IMR-90 (cell line): ENCODE measurements at regions not wholly inside any gene's neighbourhood (a gene's known extent, or its start where the extent isn't known, plus 50 kb on each side); places are given as distances from the start of the nearest gene placed in this dataset.

ENCODE experiments used
- ATAC-seq: fragments of 200-7000 bp; cut with Tn5 transposase; 2 replicates; pipeline ENCODE4 v1.9.1; 2020; ENCODE audit warnings: low read depth, mild to moderate bottlenecking, moderate library complexity
- BruUV-seq: library from RNA; stranded (reverse); fragments of 400-500 nt; replicated peaks from 2 replicates; lab custom pipeline; 2021; lab: Mats Ljungman, UMichigan
- CTCF ChIA-PET: fragments of 300-600 bp; formaldehyde crosslinking; extraction: SDS; loops from one replicate; lab custom pipeline; 2021; ENCODE audit warnings: antibody characterized with exemption; lab: Yijun Ruan, JAX
- POLR2A ChIA-PET: fragments of 300-600 bp; sonication (Branson Sonifier 250); formaldehyde crosslinking; loops from one replicate; lab custom pipeline; 2022; ENCODE audit warnings: antibody characterized with exemption; ENCODE audit not compliant: unreplicated experiment; lab: Charles Lee
- DNase-seq: peaks from one replicate; pipeline ENCODE4 v3.0.0; 2013
- H2AFZ ChIP-seq: replicated peaks from 2 replicates; pipeline ENCODE3; 2013; ENCODE audit warnings: low read length, mild to moderate bottlenecking; ENCODE audit not compliant: poor library complexity
- H2AK5ac ChIP-seq: 2 replicates; pipeline ENCODE4 v1.6.1; 2013; ENCODE audit warnings: low read depth, low read length, inconsistent platforms
- H2AK9ac ChIP-seq: replicated peaks from 2 replicates; pipeline ENCODE3; 2013; ENCODE audit warnings: mild to moderate bottlenecking, low read depth, low read length, moderate library complexity; ENCODE audit not compliant: poor library complexity
- H2BK120ac ChIP-seq: 2 replicates; pipeline ENCODE4 v1.6.1; 2013; ENCODE audit warnings: low read depth, low read length, inconsistent platforms
- H2BK15ac ChIP-seq: 3 replicates; pipeline ENCODE4 v1.6.1; 2013; ENCODE audit warnings: low read depth, low read length, inconsistent platforms
- H2BK20ac ChIP-seq: 2 replicates; pipeline ENCODE4 v1.6.1; 2013; ENCODE audit warnings: low read depth, mild to moderate bottlenecking, inconsistent platforms, low read length, moderate library complexity
- H2BK5ac ChIP-seq: 2 replicates; pipeline ENCODE4 v1.6.1; 2013; ENCODE audit warnings: mild to moderate bottlenecking, low read depth, low read length, inconsistent platforms; ENCODE audit not compliant: poor library complexity, severe bottlenecking
- H3K14ac ChIP-seq: replicated peaks from 2 replicates; pipeline ENCODE4 v1.6.1; 2013; ENCODE audit warnings: low read depth, low read length, inconsistent platforms
- H3K18ac ChIP-seq: 2 replicates; pipeline ENCODE4 v1.6.1; 2013; ENCODE audit warnings: low read depth, low read length, control low read depth
- H3K23ac ChIP-seq: 2 replicates; pipeline ENCODE4 v1.6.1; 2013; ENCODE audit warnings: low read depth, low read length, inconsistent platforms
- H3K27ac ChIP-seq: 2 replicates; pipeline ENCODE4 v1.5.1; 2013; ENCODE audit warnings: mild to moderate bottlenecking, control low read depth, low read length; ENCODE audit not compliant: insufficient read depth
- H3K27me3 ChIP-seq: 2 replicates; pipeline ENCODE4 v1.6.1; 2013; ENCODE audit warnings: low read length; ENCODE audit not compliant: control insufficient read depth, insufficient read depth
- H3K36me3 ChIP-seq: 2 replicates; pipeline ENCODE4 v1.6.1; 2013; ENCODE audit warnings: low read length, mixed read lengths; ENCODE audit not compliant: control insufficient read depth, insufficient read depth
- H3K4ac ChIP-seq: 2 replicates; pipeline ENCODE4 v1.6.1; 2013; ENCODE audit warnings: low read depth, low read length, inconsistent platforms
- H3K4me1 ChIP-seq: 2 replicates; pipeline ENCODE4 v1.6.1; 2013; ENCODE audit warnings: low read length, mixed read lengths; ENCODE audit not compliant: control insufficient read depth, insufficient read depth
- H3K4me2 ChIP-seq: 2 replicates; pipeline ENCODE4 v1.6.1; 2013; ENCODE audit warnings: low read depth, mild to moderate bottlenecking, control low read depth, low read length, moderate library complexity
- H3K4me3 ChIP-seq: 2 replicates; pipeline ENCODE4 v1.5.1; 2013; ENCODE audit warnings: low read depth, mild to moderate bottlenecking, control low read depth, low read length, moderate library complexity; ENCODE audit not compliant: insufficient read depth
- H3K56ac ChIP-seq: 2 replicates; pipeline ENCODE4 v1.6.1; 2013; ENCODE audit warnings: low read length, inconsistent platforms; ENCODE audit not compliant: insufficient read depth; ENCODE audit errors: extremely low read depth
- H3K79me1 ChIP-seq, 2 experiments: 2 replicates each; pipeline ENCODE4 v1.6.1; 2013; ENCODE audit warnings: low read length in 2 of 2, inconsistent platforms in 1 of 2, low read depth in 1 of 2
- H3K9ac ChIP-seq: 2 replicates; pipeline ENCODE4 v1.6.1; 2013; ENCODE audit warnings: low read depth, low read length, control low read depth
- H3K9me1 ChIP-seq: 2 replicates; pipeline ENCODE4 v1.6.1; 2013; ENCODE audit warnings: low read length, inconsistent platforms; ENCODE audit not compliant: insufficient read depth
- H3K9me3 ChIP-seq: 2 replicates; pipeline ENCODE4 v1.6.1; 2013; ENCODE audit warnings: low read length; ENCODE audit not compliant: control insufficient read depth, insufficient read depth
- H4K20me1 ChIP-seq: 2 replicates; pipeline ENCODE4 v1.6.1; 2013; ENCODE audit warnings: low read length, inconsistent platforms; ENCODE audit not compliant: insufficient read depth
- H4K5ac ChIP-seq: 2 replicates; pipeline ENCODE4 v1.6.1; 2013; ENCODE audit warnings: mild to moderate bottlenecking, low read depth, low read length, control low read depth
- H4K8ac ChIP-seq, 2 experiments: 2 replicates each; pipeline ENCODE4 v1.6.1; 2013; ENCODE audit warnings: low read depth in 2 of 2, low read length in 2 of 2, control low read depth in 1 of 2, inconsistent platforms in 1 of 2
- H4K91ac ChIP-seq: 2 replicates; pipeline ENCODE4 v1.6.1; 2013; ENCODE audit warnings: low read depth, low read length, inconsistent platforms; ENCODE audit not compliant: insufficient read depth
- ELK1 ChIP-seq: fragments of 150-350 bp; IDR thresholded peaks from 2 replicates; pipeline ENCODE4 v1.6.1; 2016; ENCODE audit warnings: low read depth, mild to moderate bottlenecking, low read length, moderate library complexity, borderline replicate concordance
- MAFK ChIP-seq: IDR thresholded peaks from 2 replicates; pipeline ENCODE4 v1.6.1; 2012; ENCODE audit warnings: low read depth, low read length, improper control_type of control experiment
- SMC3 ChIP-seq: fragments of 150-350 bp; IDR thresholded peaks from 2 replicates; pipeline ENCODE4 v1.6.1; 2016; ENCODE audit warnings: low read depth, mild to moderate bottlenecking, antibody characterized with exemption, low read length, moderate library complexity
- dilution Hi-C: fragments of 300-500 bp; cut with HindIII; formaldehyde crosslinking; loops from one replicate; pipeline ENCODE4 v1.14.3; 2018; ENCODE audit warnings: low sequenced_read_pairs; ENCODE audit not compliant: unreplicated experiment
- in situ Hi-C: fragments of 300-500 bp; cut with MboI; formaldehyde crosslinking; loops from 3 replicates; pipeline ENCODE4 v1.14.3; 2019; ENCODE audit warnings: low sequenced_read_pairs, inconsistent platforms, mixed read lengths
- intact Hi-C: fragments of 100-400 bp; cut with micrococcal nuclease; formaldehyde crosslinking; loops from 2 replicates; pipeline ENCODE4 v1.10.0; 2022

- Histone ChIP-seq H2BK15ac (no peak overlapping the region), H2BK5ac (no peak overlapping the region), H3K14ac (no peak overlapping the region), H4K20me1 (no peaks in the 10 kb centered on the region), H3K18ac (no peak overlapping the region), H3K9me3 (no peaks in the 10 kb centered on the region), H3K4me3 (no peak overlapping the region), H3K56ac (no peak overlapping the region), H3K36me3 (no peaks in the 10 kb centered on the region), H3K23ac (no peak overlapping the region), H3K27me3 (no peaks in the 10 kb centered on the region), H3K4me1 (no peaks in the 10 kb centered on the region), H3K4me2 (no peak overlapping the region), H2AK9ac (no peak overlapping the region), H4K8ac (no peak overlapping the region), H3K79me1 (no peaks in the 10 kb centered on the region), H3K4ac (no peak overlapping the region), H4K91ac (no peak overlapping the region), H2AFZ (no peak overlapping the region), H2BK20ac (no peak overlapping the region), H2BK120ac (no peak overlapping the region), H3K9me1 (no peaks in the 10 kb centered on the region), H4K5ac (no peak overlapping the region), H3K27ac (no peak overlapping the region), H2AK5ac (no peak overlapping the region), H3K9ac (no peak overlapping the region)
- ChIA-PET CTCF (interaction anchor here (0.6 kb wide), 1 partner anchor 15 kb away, joined by 4 read pairs; no protein-coding TSS in a partner anchor), POLR2A (no interaction called here)
- intact Hi-C loops: no loop called here
- ATAC-seq (no peak), DNase-seq (no peak)
- dilution Hi-C loops: no loop called here
- no peak for TF ChIP-seq SMC3
- TF ChIP-seq MAFK: peak; percentile 71
- no peak for TF ChIP-seq ELK1
- no TSS peak for BruUV-seq
- in situ Hi-C loops: no loop called here
Observed at GRCh38 chr4:19324184-19324583, 927.5 kb upstream of the SLIT2 start.
